ENCODE measurements at regions not wholly inside any gene's neighbourhood (a gene's known extent, or its start where the extent isn't known, plus 50 kb on each side); places are given as distances from the start of the nearest gene placed in this dataset.

GRCh38 chr3:20846832-20847231 lies 660.8 kb upstream of the SGO1 start:
- H4K12ac ChIP-seq (ENCODE audit: low read depth, low read length): no peak overlapping the region
- H3K4me3 ChIP-seq (ENCODE audit: low read depth, low read length): no peak overlapping the region
- H3K27me3 ChIP-seq (ENCODE audit: insufficient read depth, low read length): no peaks in the 10 kb centered on the region
- H3K4me2 ChIP-seq (ENCODE audit: low read length): no peak overlapping the region
- no peaks in the 10 kb centered on the region for H3K36me3 ChIP-seq (ENCODE audit: control insufficient read depth in 1 of 2, insufficient read depth in 2 of 2, low read length in 2 of 2)
- H3K4ac ChIP-seq (ENCODE audit: low read depth, low read length): no peak overlapping the region
- H3K4me1 ChIP-seq (ENCODE audit: control insufficient read depth in 1 of 2, insufficient read depth in 2 of 2, low read length in 2 of 2): peaks cover 0 to 3% of the 10 kb centered on the region in 2 experiments
- H2BK5ac ChIP-seq (ENCODE audit: low read depth, low read length, poor library complexity): no peak overlapping the region
- H3K9ac ChIP-seq (ENCODE audit: low read length): no peak overlapping the region
- no peaks in the 10 kb centered on the region for H3K79me1 ChIP-seq (ENCODE audit: low read length)
- no peak overlapping the region for H2AK5ac ChIP-seq (ENCODE audit: low read length)
- no peak overlapping the region for H3K18ac ChIP-seq (ENCODE audit: low read length)
- H4K91ac ChIP-seq (ENCODE audit: low read depth, low read length): no peak overlapping the region
- H2AFZ ChIP-seq (ENCODE audit: insufficient read depth, low read length, poor library complexity): no peak overlapping the region
- H2BK120ac ChIP-seq (ENCODE audit: insufficient read depth, low read length, poor library complexity): no peak overlapping the region
- no peak for DNase-seq
- no peak overlapping the region for H2BK12ac ChIP-seq (ENCODE audit: low read length)
- H3K27ac ChIP-seq (ENCODE audit: low read depth, low read length): no peak overlapping the region
- H3K79me2 ChIP-seq (ENCODE audit: control insufficient read depth, insufficient read depth, low read length, poor library complexity): no peaks in the 10 kb centered on the region
- no peak overlapping the region for H3K14ac ChIP-seq (ENCODE audit: low read length)
- no peak overlapping the region for H3K23ac ChIP-seq (ENCODE audit: low read length)
- no peaks in the 10 kb centered on the region for H3K9me3 ChIP-seq (ENCODE audit: insufficient read depth, low read depth, low read length)
- no CpG with 5 or more reads among the region's 3 CpGs for WGBS (ENCODE audit: extremely low coverage, insufficient coverage, insufficient read length)
- no peak overlapping the region for H4K8ac ChIP-seq (ENCODE audit: low read depth, low read length)

- H3K4me3 ChIP-seq (ENCODE audit: low read depth, low read length): no peak overlapping the region
- H3K4me2 ChIP-seq (ENCODE audit: low read length): no peak overlapping the region
- H3K36me3 ChIP-seq (ENCODE audit: control insufficient read depth in 1 of 2, insufficient read depth in 2 of 2, low read length in 2 of 2): no peaks in the 10 kb centered on the region
- H3K9me3 ChIP-seq (ENCODE audit: insufficient read depth, low read depth, low read length): no peaks in the 10 kb centered on the region
- H3K18ac ChIP-seq (ENCODE audit: low read length): no peak overlapping the region
- no peaks in the 10 kb centered on the region for H3K27me3 ChIP-seq (ENCODE audit: insufficient read depth, low read length)
- H2BK12ac ChIP-seq (ENCODE audit: low read length): no peak overlapping the region
- H3K14ac ChIP-seq (ENCODE audit: low read length): no peak overlapping the region
- H3K9ac ChIP-seq (ENCODE audit: low read length): no peak overlapping the region
- H2AFZ ChIP-seq (ENCODE audit: insufficient read depth, low read length, poor library complexity): no peak overlapping the region
- H3K4me1 ChIP-seq (ENCODE audit: control insufficient read depth in 1 of 2, insufficient read depth in 2 of 2, low read length in 2 of 2): peaks cover 0 to 3% of the 10 kb centered on the region in 2 experiments
- no peak overlapping the region for H4K12ac ChIP-seq (ENCODE audit: low read depth, low read length)
- no peak overlapping the region for H3K27ac ChIP-seq (ENCODE audit: low read depth, low read length)
- H2BK5ac ChIP-seq (ENCODE audit: low read depth, low read length, poor library complexity): no peak overlapping the region
- H3K79me2 ChIP-seq (ENCODE audit: control insufficient read depth, insufficient read depth, low read length, poor library complexity): no peaks in the 10 kb centered on the region
- no peak overlapping the region for H4K8ac ChIP-seq (ENCODE audit: low read depth, low read length)
- H3K23ac ChIP-seq (ENCODE audit: low read length): no peak overlapping the region
- H3K79me1 ChIP-seq (ENCODE audit: low read length): no peaks in the 10 kb centered on the region
- H2AK5ac ChIP-seq (ENCODE audit: low read length): no peak overlapping the region
- no CpG with 5 or more reads among the region's 2 CpGs for WGBS (ENCODE audit: extremely low coverage, insufficient coverage, insufficient read length)
- no peak overlapping the region for H2BK120ac ChIP-seq (ENCODE audit: insufficient read depth, low read length, poor library complexity)
- no peak overlapping the region for H3K4ac ChIP-seq (ENCODE audit: low read depth, low read length)
- no peak overlapping the region for H4K91ac ChIP-seq (ENCODE audit: low read depth, low read length)
- DNase-seq: no peak
Observed at GRCh38 chr3:20846066-20846465, 660.1 kb upstream of the SGO1 start.

GRCh38 chr3:20844851-20845250 lies 658.8 kb upstream of the SGO1 start:
- Histone ChIP-seq H4K12ac (ENCODE audit: low read depth, low read length) (no peak overlapping the region), H2BK12ac (ENCODE audit: low read length) (no peak overlapping the region), H4K91ac (ENCODE audit: low read depth, low read length) (no peak overlapping the region), H3K4ac (ENCODE audit: low read depth, low read length) (no peak overlapping the region), H2AFZ (ENCODE audit: insufficient read depth, low read length, poor library complexity) (no peak overlapping the region), H3K27ac (ENCODE audit: low read depth, low read length) (no peak overlapping the region), H3K79me1 (ENCODE audit: low read length) (no peaks in the 10 kb centered on the region), H3K9me3 (ENCODE audit: insufficient read depth, low read depth, low read length) (no peaks in the 10 kb centered on the region), H3K18ac (ENCODE audit: low read length) (no peak overlapping the region), H3K4me1 (ENCODE audit: control insufficient read depth in 1 of 2, insufficient read depth in 2 of 2, low read length in 2 of 2) (no peaks in the 10 kb centered on the region), H3K79me2 (ENCODE audit: control insufficient read depth, insufficient read depth, low read length, poor library complexity) (no peaks in the 10 kb centered on the region), H2AK5ac (ENCODE audit: low read length) (no peak overlapping the region), H3K36me3 (ENCODE audit: control insufficient read depth in 1 of 2, insufficient read depth in 2 of 2, low read length in 2 of 2) (no peaks in the 10 kb centered on the region), H2BK5ac (ENCODE audit: low read depth, low read length, poor library complexity) (no peak overlapping the region), H4K8ac (ENCODE audit: low read depth, low read length) (no peak overlapping the region), H3K9ac (ENCODE audit: low read length) (no peak overlapping the region), H3K23ac (ENCODE audit: low read length) (no peak overlapping the region), H2BK120ac (ENCODE audit: insufficient read depth, low read length, poor library complexity) (no peak overlapping the region), H3K27me3 (ENCODE audit: insufficient read depth, low read length) (no peaks in the 10 kb centered on the region), H3K14ac (ENCODE audit: low read length) (no peak overlapping the region), H3K4me2 (ENCODE audit: low read length) (no peak overlapping the region), H3K4me3 (ENCODE audit: low read depth, low read length) (no peak overlapping the region)
- DNase-seq: no peak
- WGBS (ENCODE audit: extremely low coverage, insufficient coverage, insufficient read length): 100% methylated on average over 1 of the region's 5 CpGs

GRCh38 chr3:20842594-20843436 lies 656.8 kb upstream of the SGO1 start:
- no peak overlapping the region for H4K91ac ChIP-seq (ENCODE audit: low read depth, low read length)
- no peak overlapping the region for H2AFZ ChIP-seq (ENCODE audit: insufficient read depth, low read length, poor library complexity)
- no peak overlapping the region for H2BK120ac ChIP-seq (ENCODE audit: insufficient read depth, low read length, poor library complexity)
- DNase-seq: no peak
- H3K4me1 ChIP-seq (ENCODE audit: control insufficient read depth in 1 of 2, insufficient read depth in 2 of 2, low read length in 2 of 2): no peaks in the 10 kb centered on the region
- no peak overlapping the region for H3K27ac ChIP-seq (ENCODE audit: low read depth, low read length)
- H3K14ac ChIP-seq (ENCODE audit: low read length): no peak overlapping the region
- H4K8ac ChIP-seq (ENCODE audit: low read depth, low read length): no peak overlapping the region
- H3K4me3 ChIP-seq (ENCODE audit: low read depth, low read length): no peak overlapping the region
- no peaks in the 10 kb centered on the region for H3K36me3 ChIP-seq (ENCODE audit: control insufficient read depth in 1 of 2, insufficient read depth in 2 of 2, low read length in 2 of 2)
- no peak overlapping the region for H2BK5ac ChIP-seq (ENCODE audit: low read depth, low read length, poor library complexity)
- H3K4ac ChIP-seq (ENCODE audit: low read depth, low read length): no peak overlapping the region
- no peaks in the 10 kb centered on the region for H3K79me2 ChIP-seq (ENCODE audit: control insufficient read depth, insufficient read depth, low read length, poor library complexity)
- no peak overlapping the region for H2AK5ac ChIP-seq (ENCODE audit: low read length)
- no peaks in the 10 kb centered on the region for H3K9me3 ChIP-seq (ENCODE audit: insufficient read depth, low read depth, low read length)
- no CpG with 5 or more reads among the region's 3 CpGs for WGBS (ENCODE audit: extremely low coverage, insufficient coverage, insufficient read length)
- H3K9ac ChIP-seq (ENCODE audit: low read length): no peak overlapping the region
- H3K4me2 ChIP-seq (ENCODE audit: low read length): no peak overlapping the region
- no peak overlapping the region for H3K18ac ChIP-seq (ENCODE audit: low read length)
- H3K79me1 ChIP-seq (ENCODE audit: low read length): no peaks in the 10 kb centered on the region
- H2BK12ac ChIP-seq (ENCODE audit: low read length): no peak overlapping the region
- H3K23ac ChIP-seq (ENCODE audit: low read length): no peak overlapping the region
- no peak overlapping the region for H4K12ac ChIP-seq (ENCODE audit: low read depth, low read length)
- H3K27me3 ChIP-seq (ENCODE audit: insufficient read depth, low read length): no peaks in the 10 kb centered on the region

Measured in trophoblast cell (in vitro differentiated cells and primary cell).